H1 (cell line): ENCODE measurements at regions not wholly inside any gene's neighbourhood (a gene's known extent, or its start where the extent isn't known, plus 50 kb on each side); places are given as distances from the start of the nearest gene placed in this dataset.

Experiments used
- CTCF ChIA-PET: fragments of 300-600 bp; sonication (Branson Sonifier 250); formaldehyde crosslinking; loops from one replicate; lab custom pipeline; 2021; ENCODE audit not compliant: partially characterized antibody; lab: Charles Lee
- POLR2A ChIA-PET: fragments of 300-600 bp; sonication (Branson Sonifier 250); formaldehyde crosslinking; loops from one replicate; lab custom pipeline; 2021; ENCODE audit warnings: inconsistent platforms; ENCODE audit not compliant: partially characterized antibody; lab: Charles Lee
- DNase-seq, 2 experiments: peaks; one replicate each; pipeline versions ENCODE4 v3.0.0 to v3.0.0-alpha.2; 2010 to 2022; ENCODE audit warnings: low spot score in 2 of 2, low read depth in 1 of 2, mixed read lengths in 1 of 2
- FAIRE-seq: peaks from 2 replicates; lab custom pipeline; 2011; peaks lifted over from hg19 to GRCh38; lab: Jason Lieb, UNC
- H2AFZ ChIP-seq: 2 replicates; pipeline ENCODE4 v1.8.1; 2012; ENCODE audit warnings: low read length, inconsistent platforms
- H2AK5ac ChIP-seq: 2 replicates; pipeline ENCODE4 v1.6.1; 2013; ENCODE audit warnings: low read depth, low read length
- H2BK120ac ChIP-seq: replicated peaks from 2 replicates; pipeline ENCODE3; 2013; ENCODE audit warnings: low read depth, low read length, inconsistent platforms
- H2BK12ac ChIP-seq: 2 replicates; pipeline ENCODE4 v1.6.1; 2013; ENCODE audit warnings: low read depth, low read length
- H2BK15ac ChIP-seq: 2 replicates; pipeline ENCODE4 v1.6.1; 2013; ENCODE audit warnings: low read length
- H2BK20ac ChIP-seq: 2 replicates; pipeline ENCODE4 v1.6.1; 2013; ENCODE audit warnings: low read length
- H2BK5ac ChIP-seq: 2 replicates; pipeline ENCODE4 v1.6.1; 2013; ENCODE audit warnings: low read depth, low read length
- H3K14ac ChIP-seq: 2 replicates; pipeline ENCODE4 v1.6.1; 2013; ENCODE audit warnings: inconsistent platforms; ENCODE audit not compliant: insufficient read length
- H3K18ac ChIP-seq: 2 replicates; pipeline ENCODE4 v1.6.1; 2013; ENCODE audit warnings: low read length; ENCODE audit errors: extremely low read depth
- H3K23ac ChIP-seq: 2 replicates; pipeline ENCODE4 v1.6.1; 2013; ENCODE audit warnings: inconsistent platforms; ENCODE audit not compliant: insufficient read length
- H3K23me2 ChIP-seq: 2 replicates; pipeline ENCODE4 v1.6.1; 2013; ENCODE audit warnings: low read depth, low read length
- H3K27ac ChIP-seq: 2 replicates; pipeline ENCODE4 v1.6.1; 2011; ENCODE audit warnings: low read depth, low read length, inconsistent platforms
- H3K27me3 ChIP-seq, 4 experiments: replicated peaks in 1 of 4; 1 replicate in 1 of 4; 2 replicates in 3 of 4; pipeline versions ENCODE4 v1.6.1 to v1.8.1; 2011 to 2013; ENCODE audit warnings: low read length in 3 of 4, mild to moderate bottlenecking in 3 of 4, inconsistent platforms in 2 of 4, mixed read lengths in 2 of 4, moderate library complexity in 1 of 4; ENCODE audit not compliant: control insufficient read depth in 3 of 4, insufficient read depth in 3 of 4; ENCODE audit errors: extremely low read depth in 1 of 4
- H3K36me3 ChIP-seq, 4 experiments: 2 replicates each; pipeline versions ENCODE4 v1.6.1 to v1.8.1; 2011 to 2013; ENCODE audit warnings: mild to moderate bottlenecking in 4 of 4, low read length in 3 of 4, moderate library complexity in 2 of 4, control low read depth in 1 of 4, inconsistent platforms in 1 of 4; ENCODE audit not compliant: insufficient read depth in 4 of 4, control insufficient read depth in 2 of 4
- H3K4ac ChIP-seq: replicated peaks from 2 replicates; pipeline ENCODE3; 2013; ENCODE audit warnings: low read length, low read depth, mixed read lengths, inconsistent platforms; ENCODE audit not compliant: insufficient read length
- H3K4me1 ChIP-seq, 4 experiments: replicated peaks in 1 of 4; 1 replicate in 1 of 4; 2 replicates in 3 of 4; pipeline versions ENCODE4 v1.6.1 to v1.8.1; 2011 to 2013; ENCODE audit warnings: low read length in 3 of 4, inconsistent platforms in 2 of 4, mixed read lengths in 1 of 4; ENCODE audit not compliant: insufficient read depth in 4 of 4, control insufficient read depth in 3 of 4
- H3K4me2 ChIP-seq, 2 experiments: 2 replicates each; pipeline versions ENCODE4 v1.6.1 to v1.8.1; 2011 to 2013; ENCODE audit warnings: low read depth in 2 of 2, low read length in 2 of 2, control low read depth in 1 of 2, inconsistent platforms in 1 of 2, mild to moderate bottlenecking in 1 of 2; ENCODE audit not compliant: insufficient read depth in 1 of 2
- H3K4me3 ChIP-seq, 4 experiments: fragments of 200-600, 300-600 bp in 1 of 4; sonication (generic), shearing (Covaris generic), sonication (Bioruptor Twin) in 1 of 4; 2 replicates each; pipeline versions ENCODE4 v1.5.1 to v1.8.1; 2011 to 2016; ENCODE audit warnings: low read length in 4 of 4, low read depth in 3 of 4, control low read depth in 2 of 4, inconsistent platforms in 2 of 4, mild to moderate bottlenecking in 2 of 4, mixed read lengths in 1 of 4, moderate library complexity in 1 of 4; ENCODE audit not compliant: insufficient read depth in 2 of 4; ENCODE audit errors: extremely low read depth in 1 of 4
- H3K56ac ChIP-seq: replicated peaks from 2 replicates; pipeline ENCODE3; 2013; ENCODE audit warnings: low read depth, mild to moderate bottlenecking, mixed read lengths, low read length, inconsistent platforms; ENCODE audit not compliant: insufficient read length
- H3K79me1 ChIP-seq: 2 replicates; pipeline ENCODE4 v1.6.1; 2013; ENCODE audit warnings: low read depth, low read length, control low read depth
- H3K79me2 ChIP-seq, 2 experiments: 2 replicates each; pipeline versions ENCODE4 v1.6.1 to v1.8.1; 2012 to 2013; ENCODE audit warnings: low read length in 2 of 2, mild to moderate bottlenecking in 2 of 2, inconsistent platforms in 1 of 2; ENCODE audit not compliant: insufficient read depth in 2 of 2, control insufficient read depth in 1 of 2
- H3K9ac ChIP-seq, 4 experiments: replicated peaks in 1 of 4; 1 replicate in 1 of 4; 2 replicates in 3 of 4; pipeline versions ENCODE4 v1.6.1 to v1.8.1; 2011 to 2013; ENCODE audit warnings: low read depth in 3 of 4, low read length in 3 of 4, control low read depth in 2 of 4, mild to moderate bottlenecking in 2 of 4, moderate library complexity in 2 of 4, inconsistent platforms in 1 of 4; ENCODE audit errors: extremely low read depth in 1 of 4
- H3K9me3 ChIP-seq, 2 experiments: 2 replicates each; pipeline versions ENCODE4 v1.6.1 to v1.8.1; 2012 to 2013; ENCODE audit warnings: mild to moderate bottlenecking in 2 of 2, moderate library complexity in 2 of 2, control low read depth in 1 of 2, inconsistent platforms in 1 of 2, low read depth in 1 of 2, low read length in 1 of 2, mixed read lengths in 1 of 2; ENCODE audit not compliant: insufficient read depth in 2 of 2
- H4K20me1 ChIP-seq, 2 experiments: replicated peaks in 1 of 2; 2 replicates each; pipeline versions ENCODE3 to v1.8.1; 2011 to 2013; ENCODE audit warnings: inconsistent platforms in 2 of 2, low read length in 2 of 2, mild to moderate bottlenecking in 1 of 2; ENCODE audit not compliant: insufficient read depth in 2 of 2, control insufficient read depth in 1 of 2
- H4K5ac ChIP-seq: 2 replicates; pipeline ENCODE4 v1.6.1; 2013; ENCODE audit warnings: low read length, low read depth, mixed read lengths, inconsistent platforms; ENCODE audit not compliant: insufficient read length
- H4K8ac ChIP-seq: 2 replicates; pipeline ENCODE4 v1.8.0; 2013; ENCODE audit warnings: mild to moderate bottlenecking, moderate library complexity, low read length, inconsistent platforms; ENCODE audit not compliant: insufficient read depth; ENCODE audit errors: extremely low read depth
- H4K91ac ChIP-seq: replicated peaks from 2 replicates; pipeline ENCODE3; 2013; ENCODE audit warnings: low read length, mixed read lengths, inconsistent platforms; ENCODE audit not compliant: insufficient read length
- FOSL1 ChIP-seq: IDR thresholded peaks from 2 replicates; pipeline ENCODE4 v1.6.1; 2011; ENCODE audit warnings: mild to moderate bottlenecking, low read depth, low read length, moderate library complexity; ENCODE audit not compliant: insufficient read depth
- JUN ChIP-seq: IDR thresholded peaks from 2 replicates; pipeline ENCODE4 v1.6.1; 2011; ENCODE audit warnings: low read depth, mild to moderate bottlenecking, improper control_type of control experiment, low read length
- KDM1A ChIP-seq: fragments of 200-600, 300-600 bp; sonication (generic); IDR thresholded peaks from 2 replicates; pipeline ENCODE4 v1.7.1; 2016; ENCODE audit warnings: mild to moderate bottlenecking, low read length, borderline replicate concordance
- SP4 ChIP-seq: IDR thresholded peaks from 2 replicates; pipeline ENCODE4 v1.6.1; 2012; ENCODE audit warnings: low read length, inconsistent platforms
- TAF1 ChIP-seq: IDR thresholded peaks from 2 replicates; pipeline ENCODE4 v1.6.1; 2011; ENCODE audit warnings: mild to moderate bottlenecking, low read depth, low read length
- TBP ChIP-seq: IDR thresholded peaks from 2 replicates; pipeline ENCODE4 v1.6.1; 2011; ENCODE audit warnings: low read depth, low read length, improper control_type of control experiment
- WGBS, 2 experiments: shearing (Covaris generic) in 1 of 2; methylation state at CpG; one replicate each; pipeline versions ENCODE4 v1.1.6 to v1.1.7; 2013 to 2015; ENCODE audit warnings: low lambda C conversion rate in 2 of 2, mixed read lengths in 2 of 2, inconsistent platforms in 1 of 2, low coverage in 1 of 2, missing lambda C conversion rate in 1 of 2; ENCODE audit not compliant: insufficient replicate concordance in 2 of 2, insufficient coverage in 1 of 2, insufficient read length in 1 of 2; ENCODE audit errors: extremely low coverage in 1 of 2, missing lambda C conversion rate in 1 of 2; 5-methylcytosine and 5-hydroxymethylcytosine counted together
- TF ChIP-seq, protein P1 (sequence below): IDR thresholded peaks from 2 replicates; pipeline ENCODE4 v1.6.1; 2012; ENCODE audit warnings: low read length, inconsistent platforms

GRCh38 chr16:17603626-17604025 is 132.9 kb upstream of the XYLT1 start:
- Histone ChIP-seq H3K4ac (no peak overlapping the region), H3K4me2 (no peak overlapping the region), H3K23ac (no peak overlapping the region), H3K27ac (no peak overlapping the region), H2BK12ac (no peak overlapping the region), H3K79me2 (no peaks in the 10 kb centered on the region), H3K9ac (no peak overlapping the region), H3K36me3 (no peaks in the 10 kb centered on the region), H3K4me3 (no peak overlapping the region), H4K5ac (no peak overlapping the region), H3K14ac (no peak overlapping the region), H4K20me1 (no peaks in the 10 kb centered on the region), H2AFZ (no peak overlapping the region), H3K23me2 (no peaks in the 10 kb centered on the region), H3K4me1 (peaks cover 0 to 3% (median 0%) of the 10 kb centered on the region in 4 experiments; a peak in 1 of 7 replicates), H2BK5ac (no peak overlapping the region), H2AK5ac (no peak overlapping the region), H2BK15ac (no peak overlapping the region), H4K8ac (no peak overlapping the region), H3K79me1 (no peaks in the 10 kb centered on the region), H3K9me3 (peaks cover 4 to 6% of the 10 kb centered on the region in 2 experiments; a peak in 2 of 4 replicates), H2BK120ac (no peak overlapping the region), H3K18ac (no peak overlapping the region), H3K56ac (no peak overlapping the region), H3K27me3 (no peaks in the 10 kb centered on the region), H4K91ac (no peak overlapping the region), H2BK20ac (no peak overlapping the region)
- ChIA-PET CTCF (interaction anchor here (0.8 to 1.8 kb wide), 2 partner anchors 24 to 489 kb away, joined by 3 to 7 read pairs; no protein-coding TSS in a partner anchor), POLR2A (no interaction called here)
- TF ChIP-seq, protein P1, sequence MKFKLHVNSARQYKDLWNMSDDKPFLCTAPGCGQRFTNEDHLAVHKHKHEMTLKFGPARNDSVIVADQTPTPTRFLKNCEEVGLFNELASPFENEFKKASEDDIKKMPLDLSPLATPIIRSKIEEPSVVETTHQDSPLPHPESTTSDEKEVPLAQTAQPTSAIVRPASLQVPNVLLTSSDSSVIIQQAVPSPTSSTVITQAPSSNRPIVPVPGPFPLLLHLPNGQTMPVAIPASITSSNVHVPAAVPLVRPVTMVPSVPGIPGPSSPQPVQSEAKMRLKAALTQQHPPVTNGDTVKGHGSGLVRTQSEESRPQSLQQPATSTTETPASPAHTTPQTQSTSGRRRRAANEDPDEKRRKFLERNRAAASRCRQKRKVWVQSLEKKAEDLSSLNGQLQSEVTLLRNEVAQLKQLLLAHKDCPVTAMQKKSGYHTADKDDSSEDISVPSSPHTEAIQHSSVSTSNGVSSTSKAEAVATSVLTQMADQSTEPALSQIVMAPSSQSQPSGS = no peak
- TF ChIP-seq FOSL1 = no peak
- no peak for TF ChIP-seq SP4
- no peak for TF ChIP-seq TAF1
- TF ChIP-seq JUN = no peak
- TF ChIP-seq TBP = no peak
- no peak for TF ChIP-seq KDM1A
- WGBS, 2 experiments = 100% methylated on average over 1 of the region's 1 CpG; no CpG with 5 or more reads in 1 of the 2 experiments
- FAIRE-seq = no peak
- no peak for DNase-seq
